ENCODE measurements at regions not wholly inside any gene's neighbourhood (a gene's known extent, or its start where the extent isn't known, plus 50 kb on each side); places are given as distances from the start of the nearest gene placed in this dataset.

DNA sequence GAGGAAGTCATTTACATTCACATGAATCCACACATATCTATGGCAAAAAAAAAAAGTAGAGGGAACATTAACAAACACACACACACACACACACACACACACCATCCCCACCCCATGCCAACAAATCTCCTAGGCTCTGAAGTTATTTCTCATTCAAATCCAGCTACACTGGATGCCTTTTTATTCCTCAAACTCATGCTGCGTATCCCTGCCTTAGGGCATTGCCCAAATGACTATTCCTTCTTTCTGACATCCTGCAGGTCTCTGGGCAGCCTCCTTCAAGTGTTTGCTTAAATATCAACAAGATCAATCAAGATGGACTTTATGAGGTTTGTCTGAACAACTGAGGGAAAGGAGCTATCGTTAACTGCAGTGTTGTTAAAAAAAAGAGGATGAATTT is 106.5 kb upstream of the FAM9A start:
- no peak overlapping the region for H3K27ac ChIP-seq
- TF ChIP-seq ZFX (IDR thresholded peaks at IDR 0.05; ENCODE audit: borderline replicate concordance) = no peak
- TF ChIP-seq, protein P1, sequence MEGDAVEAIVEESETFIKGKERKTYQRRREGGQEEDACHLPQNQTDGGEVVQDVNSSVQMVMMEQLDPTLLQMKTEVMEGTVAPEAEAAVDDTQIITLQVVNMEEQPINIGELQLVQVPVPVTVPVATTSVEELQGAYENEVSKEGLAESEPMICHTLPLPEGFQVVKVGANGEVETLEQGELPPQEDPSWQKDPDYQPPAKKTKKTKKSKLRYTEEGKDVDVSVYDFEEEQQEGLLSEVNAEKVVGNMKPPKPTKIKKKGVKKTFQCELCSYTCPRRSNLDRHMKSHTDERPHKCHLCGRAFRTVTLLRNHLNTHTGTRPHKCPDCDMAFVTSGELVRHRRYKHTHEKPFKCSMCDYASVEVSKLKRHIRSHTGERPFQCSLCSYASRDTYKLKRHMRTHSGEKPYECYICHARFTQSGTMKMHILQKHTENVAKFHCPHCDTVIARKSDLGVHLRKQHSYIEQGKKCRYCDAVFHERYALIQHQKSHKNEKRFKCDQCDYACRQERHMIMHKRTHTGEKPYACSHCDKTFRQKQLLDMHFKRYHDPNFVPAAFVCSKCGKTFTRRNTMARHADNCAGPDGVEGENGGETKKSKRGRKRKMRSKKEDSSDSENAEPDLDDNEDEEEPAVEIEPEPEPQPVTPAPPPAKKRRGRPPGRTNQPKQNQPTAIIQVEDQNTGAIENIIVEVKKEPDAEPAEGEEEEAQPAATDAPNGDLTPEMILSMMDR (IDR thresholded peaks at IDR 0.05) = no peak

DNA sequence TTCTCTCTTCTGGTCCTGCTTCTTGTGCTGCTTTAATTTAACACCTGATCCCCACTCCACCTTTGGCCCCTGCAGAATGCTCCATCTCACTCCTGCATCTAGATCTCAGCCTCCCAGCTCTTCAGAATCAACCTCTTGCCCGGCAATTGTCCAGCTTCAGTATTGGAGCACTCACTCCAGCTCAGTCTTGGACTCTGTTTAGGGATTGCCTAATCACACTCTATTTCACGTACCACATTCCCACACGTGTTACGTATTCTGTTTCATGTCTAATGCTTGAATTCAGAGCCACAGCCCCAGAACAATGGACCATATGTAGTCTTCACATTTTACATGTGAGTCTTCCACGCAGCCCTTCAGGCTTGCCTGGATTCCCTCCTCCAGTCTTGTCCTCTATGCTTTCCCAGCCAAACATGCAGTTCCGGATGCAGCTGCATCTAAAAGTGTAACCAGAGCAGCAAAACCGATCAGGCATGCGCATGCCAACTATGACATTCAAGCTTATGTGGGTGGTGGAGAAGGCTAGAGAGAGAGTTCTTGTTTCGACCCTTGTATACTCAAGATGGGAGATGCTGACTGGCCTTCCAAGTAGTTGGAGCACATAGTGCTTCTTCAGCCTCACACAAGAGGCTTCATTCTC is 105.2 kb upstream of the FAM9A start:
- no peak overlapping the region for H3K27ac ChIP-seq
- TF ChIP-seq ZFX (IDR thresholded peaks at IDR 0.05; ENCODE audit: borderline replicate concordance) = no peak
- TF ChIP-seq, protein P1 (IDR thresholded peaks at IDR 0.05) = no peak

- peak overlapping the region; percentile 20; the same call in 1 of the 2 replicates for H3K27ac ChIP-seq
- TF ChIP-seq, protein P1 (IDR thresholded peaks at IDR 0.05) = no peak
- TF ChIP-seq ZFX (IDR thresholded peaks at IDR 0.05; ENCODE audit: borderline replicate concordance) = no peak
These were observed 96.1 kb upstream of the FAM9A start for GRCh38 chrX:8897259-8897658.

- no peak overlapping the region for H3K27ac ChIP-seq
- TF ChIP-seq, protein P1 (IDR thresholded peaks at IDR 0.05) = no peak
- no peak for TF ChIP-seq ZFX (IDR thresholded peaks at IDR 0.05; ENCODE audit: borderline replicate concordance)
These were observed 89.6 kb upstream of the FAM9A start for GRCh38 chrX:8890794-8891193.

- TF ChIP-seq, protein P1 (IDR thresholded peaks at IDR 0.05) = no peak
- no peak for TF ChIP-seq ZFX (IDR thresholded peaks at IDR 0.05; ENCODE audit: borderline replicate concordance)
- H3K27ac ChIP-seq = no peak overlapping the region
These were observed 85.8 kb upstream of the FAM9A start for GRCh38 chrX:8887004-8887403.

DNA sequence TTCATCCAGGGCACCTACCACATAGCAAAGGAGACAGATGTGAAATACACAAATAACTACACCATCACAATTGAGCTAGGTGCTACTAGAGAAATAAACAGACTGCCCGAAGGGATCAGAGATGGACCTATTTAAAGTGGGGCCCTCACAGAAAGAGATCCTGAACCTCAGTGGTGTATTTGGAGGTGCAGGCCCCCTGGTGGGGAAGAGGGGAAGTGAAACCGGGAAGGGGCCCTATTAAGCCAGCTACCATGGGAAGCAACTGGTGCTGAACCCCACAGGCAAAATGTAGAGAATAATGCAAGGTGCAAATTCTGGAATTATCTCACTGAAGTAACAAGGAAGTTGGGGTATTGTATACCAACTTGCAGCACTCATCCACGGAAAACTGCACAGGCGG is 78.6 kb upstream of the FAM9A start:
- TF ChIP-seq ZFX (IDR thresholded peaks at IDR 0.05; ENCODE audit: borderline replicate concordance) = no peak
- TF ChIP-seq, protein P1 (IDR thresholded peaks at IDR 0.05) = peak; percentile 45
- no peak overlapping the region for H3K27ac ChIP-seq

DNA sequence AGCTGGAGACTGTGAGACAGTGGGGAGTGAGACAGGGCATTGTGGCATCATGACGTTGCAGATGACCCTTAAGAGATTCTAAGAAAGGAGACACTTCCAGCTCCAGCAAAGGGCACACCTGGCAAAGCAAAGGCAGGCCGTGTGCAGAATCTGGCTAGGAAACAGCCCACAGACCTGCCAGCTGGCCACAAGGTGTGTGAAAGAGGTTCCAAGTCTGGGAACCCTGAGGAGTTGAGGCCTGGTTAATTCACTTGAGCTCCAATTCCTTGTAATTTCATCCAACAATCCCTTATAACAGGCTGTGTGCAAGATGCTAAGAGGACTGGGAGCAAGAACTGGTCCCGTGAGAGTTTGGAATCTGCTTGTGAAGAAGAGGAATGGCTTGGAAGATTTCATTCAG is 72.8 kb upstream of the FAM9A start:
- no peak for TF ChIP-seq ZFX (IDR thresholded peaks at IDR 0.05; ENCODE audit: borderline replicate concordance)
- TF ChIP-seq, protein P1 (IDR thresholded peaks at IDR 0.05) = no peak
- H3K27ac ChIP-seq = no peak overlapping the region
